Panc1 (cell line): ENCODE measurements at regions not wholly inside any gene's neighbourhood (a gene's known extent, or its start where the extent isn't known, plus 50 kb on each side); places are given as distances from the start of the nearest gene placed in this dataset.

Experiments
- CTCF ChIP-seq: fragments of 450-650 bp; IDR thresholded peaks from 2 replicates; pipeline ENCODE4 v1.5.1; 2017; ENCODE audit warnings: mild to moderate bottlenecking
- POLR2AphosphoS5 ChIP-seq: IDR thresholded peaks from 2 replicates; pipeline ENCODE4 v1.6.1; 2012; ENCODE audit warnings: mild to moderate bottlenecking, low read depth, low read length, moderate library complexity
- REST ChIP-seq, 2 experiments: IDR thresholded peaks; 2 replicates each; pipeline ENCODE4 v1.6.1; 2011 to 2012; ENCODE audit warnings: low read depth in 2 of 2, control low read depth in 1 of 2, low read length in 1 of 2, mild to moderate bottlenecking in 1 of 2, moderate library complexity in 1 of 2; ENCODE audit not compliant: insufficient read depth in 1 of 2
- SIN3A ChIP-seq: IDR thresholded peaks from 2 replicates; pipeline ENCODE4 v1.6.1; 2012; ENCODE audit warnings: low read depth, mild to moderate bottlenecking, low read length, moderate library complexity, borderline replicate concordance; ENCODE audit not compliant: insufficient read depth
- TCF7L2 ChIP-seq: IDR thresholded peaks from 2 replicates; pipeline ENCODE4 v1.6.1; 2011; ENCODE audit warnings: mild to moderate bottlenecking, low read depth, low read length, inconsistent platforms

- no peak for TF ChIP-seq CTCF
- no peak for TF ChIP-seq POLR2AphosphoS5
- no peak for TF ChIP-seq REST (IDR thresholded peaks at IDR 0.05; ENCODE audit: insufficient read depth in 1 of 2, low read depth in 2 of 2, low read length in 1 of 2)
- TF ChIP-seq SIN3A: no peak
- no peak for TF ChIP-seq TCF7L2
These were observed 1096.6 kb downstream of the PCDH17 start for GRCh38 chr13:58728126-58728525.
